ENCODE measurements at regions not wholly inside any gene's neighbourhood (a gene's known extent, or its start where the extent isn't known, plus 50 kb on each side); places are given as distances from the start of the nearest gene placed in this dataset.

- TF ChIP-seq CTCF (IDR thresholded peaks at IDR 0.05; ENCODE audit: borderline replicate concordance, extremely low read depth, low read length, poor library complexity, severe bottlenecking) = no peak
- no peak for TF ChIP-seq EZH2 (IDR thresholded peaks at IDR 0.05; ENCODE audit: borderline replicate concordance, low read depth, low read length, severe bottlenecking)
Observed at GRCh38 chr2:104648376-104648775, 205.5 kb upstream of the POU3F3 start.
